NCI-H2227 (cell line): ENCODE measurements at regions not wholly inside any gene's neighbourhood (a gene's known extent, or its start where the extent isn't known, plus 50 kb on each side); places are given as distances from the start of the nearest gene placed in this dataset.
"Not testable (repeated sequence)": the region's sequence is repeated elsewhere in the genome, so short reads cannot be mapped to it uniquely, and the experiment has no call there.

ENCODE experiments used
- DNase-seq: peaks from one replicate; lab custom pipeline; 2025; ENCODE audit not compliant: unreplicated experiment; lab: John Stamatoyannopoulos, UW

GRCh38 chr10:117601716-117602115 lies 59.2 kb downstream of the EMX2 start:
- DNase-seq, result no peak

- no peak for DNase-seq
These were observed 60.5 kb downstream of the EMX2 start for GRCh38 chr10:117603081-117603480.

- no peak for DNase-seq
These were observed 61.2 kb downstream of the EMX2 start for GRCh38 chr10:117603726-117604125.

GRCh38 chr10:117609095-117609795 lies 66.7 kb downstream of the EMX2 start:
- DNase-seq, result no peak

- no peak for DNase-seq
These were observed 67.2 kb downstream of the EMX2 start for GRCh38 chr10:117609796-117610170.

- DNase-seq, result no peak
These were observed 67.8 kb downstream of the EMX2 start for GRCh38 chr10:117610321-117610720.

- no peak for DNase-seq
These were observed 69.6 kb downstream of the EMX2 start for GRCh38 chr10:117612113-117612512.

GRCh38 chr10:117615649-117616048 lies 73.1 kb downstream of the EMX2 start:
- DNase-seq, result no peak

GRCh38 chr10:117616179-117616578 lies 73.6 kb downstream of the EMX2 start:
- DNase-seq, result no peak

- DNase-seq, result no peak
These were observed 74.5 kb downstream of the EMX2 start for GRCh38 chr10:117617086-117617485.

- DNase-seq, result no peak
These were observed 75.1 kb downstream of the EMX2 start for GRCh38 chr10:117617659-117618058.

GRCh38 chr10:117619223-117619622 lies 76.7 kb downstream of the EMX2 start:
- DNase-seq, result no peak

- no peak for DNase-seq
These were observed 77.3 kb downstream of the EMX2 start for GRCh38 chr10:117619707-117620405.

- DNase-seq, result no peak
These were observed 78.7 kb downstream of the EMX2 start for GRCh38 chr10:117621196-117621595.

- no peak for DNase-seq
These were observed 79.4 kb downstream of the EMX2 start for GRCh38 chr10:117621795-117622420.

- DNase-seq, result no peak
These were observed 80.1 kb downstream of the EMX2 start for GRCh38 chr10:117622471-117623184.

- no peak for DNase-seq
These were observed 83.7 kb downstream of the EMX2 start for GRCh38 chr10:117626228-117626627.

- DNase-seq, result no peak
These were observed 85.0 kb downstream of the EMX2 start for GRCh38 chr10:117627561-117627960.

GRCh38 chr10:117629717-117630116 lies 87.2 kb downstream of the EMX2 start:
- not testable (repeated sequence) for DNase-seq

GRCh38 chr10:117631276-117632145 lies 89.0 kb downstream of the EMX2 start:
- no peak for DNase-seq

GRCh38 chr10:117632406-117632805 lies 89.9 kb downstream of the EMX2 start:
- DNase-seq, result no peak
